ENCODE measurements at regions not wholly inside any gene's neighbourhood (a gene's known extent, or its start where the extent isn't known, plus 50 kb on each side); places are given as distances from the start of the nearest gene placed in this dataset.

DNA sequence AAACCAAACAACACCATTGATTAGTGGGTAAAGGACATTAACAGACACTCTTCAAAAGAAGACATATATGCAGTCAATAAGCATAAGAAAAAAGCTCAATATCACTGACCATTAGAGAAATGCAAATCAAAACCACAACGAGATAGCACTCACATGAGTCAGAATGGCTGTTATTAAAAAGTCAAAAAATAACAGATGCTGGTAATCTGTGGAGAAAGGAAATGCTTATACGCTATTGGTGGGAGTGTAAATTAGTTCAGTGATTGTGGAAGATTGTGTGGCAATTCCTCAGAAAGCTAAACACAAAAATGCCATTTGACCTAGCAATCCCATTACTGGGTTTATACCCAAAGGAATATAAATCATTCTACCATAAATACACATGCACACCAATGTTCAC is 182.6 kb downstream of the TRPC6 start:
- TF ChIP-seq, protein P1, sequence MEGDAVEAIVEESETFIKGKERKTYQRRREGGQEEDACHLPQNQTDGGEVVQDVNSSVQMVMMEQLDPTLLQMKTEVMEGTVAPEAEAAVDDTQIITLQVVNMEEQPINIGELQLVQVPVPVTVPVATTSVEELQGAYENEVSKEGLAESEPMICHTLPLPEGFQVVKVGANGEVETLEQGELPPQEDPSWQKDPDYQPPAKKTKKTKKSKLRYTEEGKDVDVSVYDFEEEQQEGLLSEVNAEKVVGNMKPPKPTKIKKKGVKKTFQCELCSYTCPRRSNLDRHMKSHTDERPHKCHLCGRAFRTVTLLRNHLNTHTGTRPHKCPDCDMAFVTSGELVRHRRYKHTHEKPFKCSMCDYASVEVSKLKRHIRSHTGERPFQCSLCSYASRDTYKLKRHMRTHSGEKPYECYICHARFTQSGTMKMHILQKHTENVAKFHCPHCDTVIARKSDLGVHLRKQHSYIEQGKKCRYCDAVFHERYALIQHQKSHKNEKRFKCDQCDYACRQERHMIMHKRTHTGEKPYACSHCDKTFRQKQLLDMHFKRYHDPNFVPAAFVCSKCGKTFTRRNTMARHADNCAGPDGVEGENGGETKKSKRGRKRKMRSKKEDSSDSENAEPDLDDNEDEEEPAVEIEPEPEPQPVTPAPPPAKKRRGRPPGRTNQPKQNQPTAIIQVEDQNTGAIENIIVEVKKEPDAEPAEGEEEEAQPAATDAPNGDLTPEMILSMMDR (conservative IDR thresholded peaks at IDR 0.05; ENCODE audit: low read depth, low read length), result no peak
- no peak overlapping the region for H3K4me3 ChIP-seq (ENCODE audit: low read depth, low read length)
- DNase-seq (ENCODE audit: low read depth), result peak; percentile 5

DNA sequence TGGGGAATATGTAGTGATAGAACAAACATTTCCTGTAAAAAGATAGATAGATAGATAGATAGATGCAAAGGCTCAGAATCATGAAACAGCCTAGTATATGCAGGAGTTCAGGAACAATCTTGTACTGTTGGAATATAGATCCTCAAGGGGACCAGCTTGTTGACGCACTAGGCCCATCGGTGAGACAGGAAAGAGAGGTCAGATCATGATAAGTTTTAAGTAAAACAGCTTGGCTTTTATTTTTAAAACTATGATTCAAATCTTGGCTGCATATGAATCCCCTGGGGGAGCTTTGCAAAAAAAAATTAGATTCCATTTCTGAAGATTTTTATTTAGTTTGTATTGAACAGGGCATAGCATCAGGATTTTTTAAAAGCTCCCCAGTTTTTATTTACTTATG is 185.8 kb downstream of the TRPC6 start:
- no peak for DNase-seq (ENCODE audit: low read depth)
- no peak overlapping the region for H3K4me3 ChIP-seq (ENCODE audit: low read depth, low read length)
- TF ChIP-seq, protein P1 (conservative IDR thresholded peaks at IDR 0.05; ENCODE audit: low read depth, low read length), result no peak

DNA sequence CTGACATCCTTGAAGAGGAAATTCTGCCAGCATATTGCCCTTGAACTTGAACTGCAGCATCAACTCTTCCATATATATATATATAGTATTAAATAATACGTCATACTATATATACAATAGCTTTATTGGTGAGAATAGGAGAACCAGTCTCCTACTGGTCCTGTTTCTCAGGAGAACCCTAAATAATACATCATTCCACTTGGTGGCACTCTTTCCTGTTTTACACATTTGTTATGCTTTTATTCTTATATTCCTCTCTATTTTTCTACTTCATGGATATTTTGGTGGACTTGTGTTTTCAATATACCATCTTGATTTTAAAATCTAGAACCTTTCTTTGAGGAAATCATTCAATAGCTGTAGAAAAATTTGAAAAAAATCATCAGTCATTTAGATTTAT is 193.3 kb downstream of the TRPC6 start:
- peak; percentile 25 for DNase-seq (ENCODE audit: low read depth)
- H3K4me3 ChIP-seq (ENCODE audit: low read depth, low read length), result no peak overlapping the region
- TF ChIP-seq, protein P1 (conservative IDR thresholded peaks at IDR 0.05; ENCODE audit: low read depth, low read length), result no peak

DNA sequence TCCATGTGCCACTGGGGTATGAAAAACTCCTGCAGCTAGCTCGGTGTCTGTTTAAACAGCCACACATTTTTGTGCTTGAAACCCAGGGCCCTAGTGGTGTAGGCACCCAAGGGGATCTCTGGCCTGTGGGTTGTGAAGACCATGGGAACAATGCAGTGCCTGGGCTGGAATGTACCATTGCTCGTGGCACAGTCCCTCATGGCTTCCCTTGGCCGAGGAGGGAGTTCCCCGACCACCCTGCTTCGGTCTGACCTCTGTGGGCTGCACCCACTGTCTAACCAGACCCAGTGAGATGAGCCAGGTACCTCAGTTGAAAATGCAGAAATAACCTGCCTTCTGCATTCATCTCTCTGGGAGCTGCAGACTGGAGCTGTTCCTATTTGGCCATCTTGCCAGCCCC is 214.0 kb downstream of the TRPC6 start:
- no peak overlapping the region for H3K4me3 ChIP-seq (ENCODE audit: low read depth, low read length)
- no peak for DNase-seq (ENCODE audit: low read depth)
- TF ChIP-seq, protein P1 (conservative IDR thresholded peaks at IDR 0.05; ENCODE audit: low read depth, low read length), result no peak

DNA sequence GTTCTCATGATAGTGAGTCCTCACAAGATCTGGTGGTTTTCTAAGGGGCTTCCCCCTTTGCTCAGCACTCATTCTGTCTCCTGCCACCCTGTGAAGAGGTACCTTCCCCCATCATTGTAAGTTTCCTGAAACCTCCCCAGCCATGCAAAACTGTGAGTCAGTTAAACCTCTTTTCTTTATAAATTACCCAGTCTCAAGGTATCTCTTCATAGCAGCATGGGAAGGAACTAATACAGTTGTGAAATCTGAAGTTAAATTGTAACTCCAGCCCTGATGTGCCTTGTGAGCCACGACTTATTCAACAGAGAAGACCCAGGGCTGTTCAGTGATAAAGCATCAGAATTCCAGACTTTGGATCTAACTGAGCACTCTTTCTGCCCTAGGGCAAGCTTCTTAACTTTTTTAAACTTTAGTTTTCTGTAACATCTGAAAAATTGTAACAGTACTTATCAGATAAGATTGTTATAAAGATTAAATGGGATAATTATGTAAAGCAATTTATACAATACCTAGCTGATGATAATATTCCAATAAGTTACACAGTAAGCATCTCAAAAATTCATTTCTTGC is 220.0 kb downstream of the TRPC6 start:
- DNase-seq (ENCODE audit: low read depth), result no peak
- no peak overlapping the region for H3K4me3 ChIP-seq (ENCODE audit: low read depth, low read length)
- TF ChIP-seq, protein P1 (conservative IDR thresholded peaks at IDR 0.05; ENCODE audit: low read depth, low read length), result no peak

DNA sequence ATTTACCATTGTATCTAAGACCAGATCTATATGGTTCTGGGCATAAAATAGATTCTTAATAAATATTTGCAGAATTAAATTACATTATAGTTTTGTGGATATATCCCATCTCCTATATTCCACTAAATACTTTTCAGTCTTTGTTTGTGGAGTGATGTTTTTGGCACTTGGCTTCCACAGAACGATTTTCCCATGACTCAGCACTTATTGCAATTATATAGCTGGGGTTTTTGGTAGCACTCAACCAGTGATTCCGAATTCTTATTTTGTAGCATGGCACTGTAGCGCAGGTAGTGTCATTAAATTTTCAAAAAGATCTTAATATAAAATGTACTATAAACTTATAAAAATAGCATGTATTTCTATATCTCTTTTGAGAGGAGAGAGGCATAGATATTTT is 221.2 kb downstream of the TRPC6 start:
- DNase-seq (ENCODE audit: low read depth), result no peak

DNA sequence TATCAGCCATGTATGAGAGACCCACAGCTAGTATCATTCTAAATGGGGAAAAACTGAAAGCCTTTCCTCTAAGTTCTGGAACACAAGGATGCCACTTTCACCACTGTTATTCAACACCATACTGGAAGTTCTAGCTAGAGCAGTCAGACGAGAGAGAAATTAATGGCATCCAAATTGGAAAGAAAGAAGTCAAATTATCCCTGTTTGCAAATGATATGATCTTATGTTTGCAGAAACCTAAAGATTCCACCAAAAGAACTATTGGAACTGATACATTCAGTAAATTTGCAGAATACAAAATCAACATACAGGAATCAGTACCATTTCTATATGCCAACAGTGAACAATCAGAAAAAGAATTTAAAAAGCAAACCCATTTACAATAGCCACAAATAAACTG is 226.0 kb downstream of the TRPC6 start:
- no peak for DNase-seq (ENCODE audit: low read depth)
- TF ChIP-seq, protein P1 (conservative IDR thresholded peaks at IDR 0.05; ENCODE audit: low read depth, low read length), result no peak
- no peak overlapping the region for H3K4me3 ChIP-seq (ENCODE audit: low read depth, low read length)

More for the DNA sequence above, 221.2 kb downstream of the TRPC6 start:
- TF ChIP-seq, protein P1 (conservative IDR thresholded peaks at IDR 0.05; ENCODE audit: low read depth, low read length), result no peak
- no peak overlapping the region for H3K4me3 ChIP-seq (ENCODE audit: low read depth, low read length)
